WTC11 (cell line): ENCODE measurements at regions not wholly inside any gene's neighbourhood (a gene's known extent, or its start where the extent isn't known, plus 50 kb on each side); places are given as distances from the start of the nearest gene placed in this dataset.

ENCODE experiments used
- ATAC-seq: fragments of 200-7000 bp; cut with Tn5 transposase; 2 replicates; pipeline ENCODE4 v1.10.0; 2021; ENCODE audit warnings: mild to moderate bottlenecking, moderate library complexity
- CTCF ChIA-PET: fragments of 300-600 bp; sonication (Branson Sonifier 250); formaldehyde crosslinking; loops from one replicate; lab custom pipeline; 2021; ENCODE audit warnings: antibody characterized with exemption; lab: Charles Lee
- POLR2A ChIA-PET: fragments of 350-600 bp; sonication (Branson Sonifier 250); formaldehyde crosslinking; loops from one replicate; lab custom pipeline; 2021; ENCODE audit warnings: antibody characterized with exemption; lab: Charles Lee
- DNase-seq: peaks from one replicate; pipeline ENCODE4 v3.0.0; 2021; ENCODE audit warnings: low spot score
- H3K27ac Mint-ChIP-seq: 2 replicates; pipeline ENCODE4 v1.8.0; 2021; ENCODE audit warnings: mixed read lengths
- H3K27me3 Mint-ChIP-seq: 2 replicates; pipeline ENCODE4 v1.8.0; 2021; ENCODE audit warnings: low read depth, mild to moderate bottlenecking, moderate library complexity, mixed read lengths
- H3K36me3 Mint-ChIP-seq: 2 replicates; pipeline ENCODE4 v1.8.0; 2021; ENCODE audit warnings: mixed read lengths
- H3K4me1 Mint-ChIP-seq: 2 replicates; pipeline ENCODE4 v1.8.0; 2022; ENCODE audit warnings: mixed read lengths
- H3K4me3 Mint-ChIP-seq: 2 replicates; pipeline ENCODE4 v1.8.0; 2021; ENCODE audit warnings: mild to moderate bottlenecking, moderate library complexity, mixed read lengths
- H3K9me3 Mint-ChIP-seq: 2 replicates; pipeline ENCODE4 v1.8.0; 2021; ENCODE audit warnings: mixed read lengths
- AFF4 ChIP-seq: sonication (generic); formaldehyde crosslinking; IDR thresholded peaks from 2 replicates; pipeline ENCODE4 v1.8.1; 2023; ENCODE audit warnings: mild to moderate bottlenecking, missing genetic modification reagents, borderline replicate concordance
- CTCF ChIP-seq: fragments of 200-600 bp; IDR thresholded peaks from 2 replicates; pipeline ENCODE4 v1.8.0; 2022; ENCODE audit warnings: antibody characterized with exemption
- FOXP4 ChIP-seq: sonication (generic); formaldehyde crosslinking; IDR thresholded peaks from 2 replicates; pipeline ENCODE4 v1.8.0; 2022; ENCODE audit warnings: mild to moderate bottlenecking, missing genetic modification reagents
- OVOL2 ChIP-seq: fragments of 250-450 bp; sonication (Bioruptor Pico); IDR thresholded peaks from 2 replicates; pipeline ENCODE4 v1.9.0; 2021; ENCODE audit warnings: mild to moderate bottlenecking, borderline replicate concordance
- PRDM15 ChIP-seq: sonication (generic); formaldehyde crosslinking; IDR thresholded peaks from 2 replicates; pipeline ENCODE4 v1.8.0; 2022; ENCODE audit warnings: missing genetic modification reagents
- SMAD4 ChIP-seq: sonication (generic); formaldehyde crosslinking; IDR thresholded peaks from 2 replicates; pipeline ENCODE4 v1.8.0; 2022; ENCODE audit warnings: mild to moderate bottlenecking, missing genetic modification reagents
- ZNF219 ChIP-seq: sonication (generic); formaldehyde crosslinking; IDR thresholded peaks from 2 replicates; pipeline ENCODE4 v1.8.0; 2023; ENCODE audit warnings: missing genetic modification reagents, mild to moderate bottlenecking, borderline replicate concordance
- ZNF232 ChIP-seq: sonication (generic); formaldehyde crosslinking; IDR thresholded peaks from 2 replicates; pipeline ENCODE4 v1.8.0; 2022; ENCODE audit warnings: mild to moderate bottlenecking, missing genetic modification reagents
- ZNF423 ChIP-seq: fragments of 250-450 bp; sonication (Bioruptor Pico); IDR thresholded peaks from 2 replicates; pipeline ENCODE4 v2.1.2; 2022; ENCODE audit warnings: mild to moderate bottlenecking, moderate library complexity

GRCh38 chr18:73733806-73734314, 413.8 kb downstream of the FBXO15 start:
- Mint-ChIP-seq H3K9me3 (peaks cover 31% of the 10 kb centered on the region), H3K4me3 (no peak overlapping the region)

More at GRCh38 chr18:73733806-73734314, 413.8 kb downstream of the FBXO15 start:
- H3K36me3 Mint-ChIP-seq: peaks cover 9% of the 10 kb centered on the region
- ATAC-seq: no peak
- TF ChIP-seq ZNF423 (CRISPR knock-in tag): no peak
- TF ChIP-seq SMAD4 (CRISPR knock-in tag): no peak
- TF ChIP-seq FOXP4: no peak
- no peak for TF ChIP-seq ZNF232 (CRISPR knock-in tag)
- TF ChIP-seq ZNF219 (CRISPR knock-in tag): no peak
- no peak for TF ChIP-seq PRDM15 (CRISPR knock-in tag)
- no peak for TF ChIP-seq CTCF
- TF ChIP-seq OVOL2 (CRISPR knock-in tag): no peak
- TF ChIP-seq AFF4 (CRISPR knock-in tag): no peak
- TF ChIP-seq, all 79 proteins: peak for 0
- H3K4me1 Mint-ChIP-seq: peaks cover 7% of the 10 kb centered on the region
- ChIA-PET CTCF (no interaction called here), POLR2A (no interaction called here)
- no peak for DNase-seq
- H3K27me3 Mint-ChIP-seq: no peaks in the 10 kb centered on the region
- no peak overlapping the region for H3K27ac Mint-ChIP-seq
